ENCODE measurements at regions not wholly inside any gene's neighbourhood (a gene's known extent, or its start where the extent isn't known, plus 50 kb on each side); places are given as distances from the start of the nearest gene placed in this dataset.
A peak's percentile ranks its signal among the peaks of the same experiment; 100 is the strongest.

- no peaks in the 10 kb centered on the region for H3K9me3 ChIP-seq
- peaks cover 25% of the 10 kb centered on the region for H3K4me1 ChIP-seq
- no peak for TF ChIP-seq Cebpa-rat (IDR thresholded peaks at IDR 0.05)
- no peak overlapping the region for H3K4me2 ChIP-seq
- H3K27ac ChIP-seq, result no peak overlapping the region
- no peaks in the 10 kb centered on the region for H3K27me3 ChIP-seq
- no peaks in the 10 kb centered on the region for H3K36me3 ChIP-seq
- no peaks in the 10 kb centered on the region for H4K20me1 ChIP-seq
- H3K9ac ChIP-seq, result no peak overlapping the region
- no peak overlapping the region for H3K4me3 ChIP-seq
Observed at GRCh38 chr7:106196460-106197021, 84.4 kb upstream of the SYPL1 start.

- Histone ChIP-seq H3K27ac (no peak overlapping the region), H3K9ac (no peak overlapping the region), H3K4me2 (0 out of 2 replicates have a peak overlapping the region, but pooled peaks have one; percentile 20), H3K9me3 (no peaks in the 10 kb centered on the region), H4K20me1 (no peaks in the 10 kb centered on the region), H3K36me3 (no peaks in the 10 kb centered on the region), H3K4me1 (peaks cover 15% of the 10 kb centered on the region), H3K4me3 (no peak overlapping the region), H3K27me3 (no peaks in the 10 kb centered on the region)
- TF ChIP-seq Cebpa-rat (IDR thresholded peaks at IDR 0.05), result no peak
Observed at GRCh38 chr7:106193661-106194060, 81.5 kb upstream of the SYPL1 start.

GRCh38 chr7:106190589-106191330 lies 78.6 kb upstream of the SYPL1 start:
- no peaks in the 10 kb centered on the region for H3K36me3 ChIP-seq
- no peaks in the 10 kb centered on the region for H3K27me3 ChIP-seq
- no peak for TF ChIP-seq Cebpa-rat (IDR thresholded peaks at IDR 0.05)
- no peak overlapping the region for H3K4me3 ChIP-seq
- H3K27ac ChIP-seq, result no peak overlapping the region
- H4K20me1 ChIP-seq, result no peaks in the 10 kb centered on the region
- H3K9me3 ChIP-seq, result no peaks in the 10 kb centered on the region
- no peak overlapping the region for H3K4me2 ChIP-seq
- peaks cover 10% of the 10 kb centered on the region for H3K4me1 ChIP-seq
- no peak overlapping the region for H3K9ac ChIP-seq

- no peak overlapping the region for H3K4me2 ChIP-seq
- no peaks in the 10 kb centered on the region for H3K27me3 ChIP-seq
- H3K4me3 ChIP-seq, result no peak overlapping the region
- H3K4me1 ChIP-seq, result no peaks in the 10 kb centered on the region
- H3K27ac ChIP-seq, result no peak overlapping the region
- H4K20me1 ChIP-seq, result no peaks in the 10 kb centered on the region
- H3K9ac ChIP-seq, result no peak overlapping the region
- H3K9me3 ChIP-seq, result no peaks in the 10 kb centered on the region
- TF ChIP-seq Cebpa-rat (IDR thresholded peaks at IDR 0.05), result no peak
- no peaks in the 10 kb centered on the region for H3K36me3 ChIP-seq
Observed at GRCh38 chr7:106187613-106188350, 75.7 kb upstream of the SYPL1 start.

GRCh38 chr7:106185719-106186118 lies 73.6 kb upstream of the SYPL1 start:
- no peaks in the 10 kb centered on the region for H3K36me3 ChIP-seq
- no peaks in the 10 kb centered on the region for H4K20me1 ChIP-seq
- H3K27me3 ChIP-seq, result no peaks in the 10 kb centered on the region
- no peak overlapping the region for H3K4me3 ChIP-seq
- H3K4me1 ChIP-seq, result no peaks in the 10 kb centered on the region
- H3K4me2 ChIP-seq, result no peak overlapping the region
- TF ChIP-seq Cebpa-rat (IDR thresholded peaks at IDR 0.05), result no peak
- no peak overlapping the region for H3K27ac ChIP-seq
- H3K9me3 ChIP-seq, result no peaks in the 10 kb centered on the region
- H3K9ac ChIP-seq, result no peak overlapping the region

- no peak overlapping the region for H3K4me2 ChIP-seq
- H4K20me1 ChIP-seq, result no peaks in the 10 kb centered on the region
- no peaks in the 10 kb centered on the region for H3K36me3 ChIP-seq
- TF ChIP-seq Cebpa-rat (IDR thresholded peaks at IDR 0.05), result no peak
- no peaks in the 10 kb centered on the region for H3K4me1 ChIP-seq
- H3K9me3 ChIP-seq, result no peaks in the 10 kb centered on the region
- no peak overlapping the region for H3K4me3 ChIP-seq
- H3K27ac ChIP-seq, result no peak overlapping the region
- H3K9ac ChIP-seq, result no peak overlapping the region
- H3K27me3 ChIP-seq, result no peaks in the 10 kb centered on the region
Observed at GRCh38 chr7:106183952-106184351, 71.8 kb upstream of the SYPL1 start.

GRCh38 chr7:106182904-106183303 lies 70.8 kb upstream of the SYPL1 start:
- Histone ChIP-seq H3K27me3 (no peaks in the 10 kb centered on the region), H3K9ac (no peak overlapping the region), H3K9me3 (no peaks in the 10 kb centered on the region), H3K4me2 (no peak overlapping the region), H4K20me1 (no peaks in the 10 kb centered on the region), H3K36me3 (no peaks in the 10 kb centered on the region), H3K27ac (no peak overlapping the region), H3K4me1 (peaks cover 5% of the 10 kb centered on the region), H3K4me3 (no peak overlapping the region)
- no peak for TF ChIP-seq Cebpa-rat (IDR thresholded peaks at IDR 0.05)

- Histone ChIP-seq H3K4me3 (no peak overlapping the region), H3K9me3 (no peaks in the 10 kb centered on the region), H3K27me3 (no peaks in the 10 kb centered on the region), H3K36me3 (no peaks in the 10 kb centered on the region), H3K27ac (no peak overlapping the region), H3K4me1 (peaks cover 13% of the 10 kb centered on the region), H3K9ac (no peak overlapping the region), H4K20me1 (no peaks in the 10 kb centered on the region), H3K4me2 (no peak overlapping the region)
- no peak for TF ChIP-seq Cebpa-rat (IDR thresholded peaks at IDR 0.05)
Observed at GRCh38 chr7:106181658-106182265, 69.7 kb upstream of the SYPL1 start.

- Histone ChIP-seq H3K4me3 (no peak overlapping the region), H3K27me3 (no peaks in the 10 kb centered on the region), H4K20me1 (no peaks in the 10 kb centered on the region), H3K9me3 (no peaks in the 10 kb centered on the region), H3K9ac (no peak overlapping the region), H3K4me2 (no peak overlapping the region), H3K36me3 (no peaks in the 10 kb centered on the region), H3K4me1 (peaks cover 13% of the 10 kb centered on the region), H3K27ac (no peak overlapping the region)
- TF ChIP-seq Cebpa-rat (IDR thresholded peaks at IDR 0.05), result no peak
Observed at GRCh38 chr7:106180721-106181120, 68.6 kb upstream of the SYPL1 start.

- H3K9ac ChIP-seq, result no peak overlapping the region
- H3K4me3 ChIP-seq, result no peak overlapping the region
- no peaks in the 10 kb centered on the region for H3K27me3 ChIP-seq
- no peak overlapping the region for H3K4me2 ChIP-seq
- H3K27ac ChIP-seq, result no peak overlapping the region
- no peaks in the 10 kb centered on the region for H3K36me3 ChIP-seq
- no peaks in the 10 kb centered on the region for H3K9me3 ChIP-seq
- no peak for TF ChIP-seq Cebpa-rat (IDR thresholded peaks at IDR 0.05)
- peaks cover 13% of the 10 kb centered on the region for H3K4me1 ChIP-seq
- no peaks in the 10 kb centered on the region for H4K20me1 ChIP-seq
Observed at GRCh38 chr7:106179256-106179655, 67.1 kb upstream of the SYPL1 start.
